GM12865 (cell line): ENCODE measurements at regions not wholly inside any gene's neighbourhood (a gene's known extent, or its start where the extent isn't known, plus 50 kb on each side); places are given as distances from the start of the nearest gene placed in this dataset.

ENCODE experiments used
- DNase-seq: peaks from one replicate; pipeline ENCODE4 v3.0.0; 2010; ENCODE audit warnings: low read depth
- H3K4me3 ChIP-seq: 2 replicates; pipeline ENCODE4 v1.5.1; 2011; ENCODE audit warnings: mild to moderate bottlenecking, low read depth, low read length, control low read depth
- TF ChIP-seq, protein P1 (sequence below): IDR thresholded peaks from 2 replicates; pipeline ENCODE4 v1.5.1; 2011; ENCODE audit warnings: low read length, control low read depth, low read depth, inconsistent platforms; ENCODE audit not compliant: insufficient read depth; ENCODE audit errors: missing control alignments

DNA sequence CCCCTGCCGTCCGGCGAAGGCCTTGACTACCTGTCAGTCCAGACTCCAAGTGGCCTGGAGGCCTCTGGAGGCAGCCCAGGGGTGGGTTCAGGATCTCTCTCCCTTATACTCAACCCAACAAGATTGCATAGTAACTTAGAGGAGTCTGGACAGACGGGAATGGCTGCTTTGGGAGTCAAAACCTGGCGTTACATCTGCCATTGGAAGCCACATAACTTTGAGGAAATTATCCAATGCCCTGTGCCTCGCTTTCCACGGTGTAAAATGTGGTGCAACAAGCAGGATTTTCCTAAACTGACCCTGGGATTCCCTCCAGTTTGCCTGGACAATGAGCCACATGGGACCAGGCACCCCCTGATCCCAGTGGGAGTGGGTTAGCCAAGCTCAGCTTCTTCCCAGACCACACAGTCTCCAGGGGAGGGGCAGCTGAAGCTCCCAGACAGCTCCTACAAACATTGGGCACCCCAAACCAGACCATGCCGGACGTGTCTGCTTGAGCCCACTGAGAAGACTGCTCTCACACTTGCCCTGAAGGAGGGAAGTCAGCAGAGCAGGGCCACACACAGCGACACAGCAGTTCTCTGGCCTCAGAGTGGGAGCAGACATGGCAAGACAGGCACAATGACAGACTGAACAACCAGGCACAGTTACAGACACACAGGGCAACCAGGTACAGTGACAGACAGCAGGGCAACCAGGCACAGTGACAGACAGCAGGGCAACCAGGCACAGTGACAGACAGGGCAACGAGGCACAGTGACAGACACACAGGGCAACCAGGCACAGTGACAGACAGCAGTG lies 65.6 kb upstream of the RAB6C start:
- TF ChIP-seq, protein P1, sequence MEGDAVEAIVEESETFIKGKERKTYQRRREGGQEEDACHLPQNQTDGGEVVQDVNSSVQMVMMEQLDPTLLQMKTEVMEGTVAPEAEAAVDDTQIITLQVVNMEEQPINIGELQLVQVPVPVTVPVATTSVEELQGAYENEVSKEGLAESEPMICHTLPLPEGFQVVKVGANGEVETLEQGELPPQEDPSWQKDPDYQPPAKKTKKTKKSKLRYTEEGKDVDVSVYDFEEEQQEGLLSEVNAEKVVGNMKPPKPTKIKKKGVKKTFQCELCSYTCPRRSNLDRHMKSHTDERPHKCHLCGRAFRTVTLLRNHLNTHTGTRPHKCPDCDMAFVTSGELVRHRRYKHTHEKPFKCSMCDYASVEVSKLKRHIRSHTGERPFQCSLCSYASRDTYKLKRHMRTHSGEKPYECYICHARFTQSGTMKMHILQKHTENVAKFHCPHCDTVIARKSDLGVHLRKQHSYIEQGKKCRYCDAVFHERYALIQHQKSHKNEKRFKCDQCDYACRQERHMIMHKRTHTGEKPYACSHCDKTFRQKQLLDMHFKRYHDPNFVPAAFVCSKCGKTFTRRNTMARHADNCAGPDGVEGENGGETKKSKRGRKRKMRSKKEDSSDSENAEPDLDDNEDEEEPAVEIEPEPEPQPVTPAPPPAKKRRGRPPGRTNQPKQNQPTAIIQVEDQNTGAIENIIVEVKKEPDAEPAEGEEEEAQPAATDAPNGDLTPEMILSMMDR: no peak
- no peak overlapping the region for H3K4me3 ChIP-seq
- DNase-seq: no peak

DNA sequence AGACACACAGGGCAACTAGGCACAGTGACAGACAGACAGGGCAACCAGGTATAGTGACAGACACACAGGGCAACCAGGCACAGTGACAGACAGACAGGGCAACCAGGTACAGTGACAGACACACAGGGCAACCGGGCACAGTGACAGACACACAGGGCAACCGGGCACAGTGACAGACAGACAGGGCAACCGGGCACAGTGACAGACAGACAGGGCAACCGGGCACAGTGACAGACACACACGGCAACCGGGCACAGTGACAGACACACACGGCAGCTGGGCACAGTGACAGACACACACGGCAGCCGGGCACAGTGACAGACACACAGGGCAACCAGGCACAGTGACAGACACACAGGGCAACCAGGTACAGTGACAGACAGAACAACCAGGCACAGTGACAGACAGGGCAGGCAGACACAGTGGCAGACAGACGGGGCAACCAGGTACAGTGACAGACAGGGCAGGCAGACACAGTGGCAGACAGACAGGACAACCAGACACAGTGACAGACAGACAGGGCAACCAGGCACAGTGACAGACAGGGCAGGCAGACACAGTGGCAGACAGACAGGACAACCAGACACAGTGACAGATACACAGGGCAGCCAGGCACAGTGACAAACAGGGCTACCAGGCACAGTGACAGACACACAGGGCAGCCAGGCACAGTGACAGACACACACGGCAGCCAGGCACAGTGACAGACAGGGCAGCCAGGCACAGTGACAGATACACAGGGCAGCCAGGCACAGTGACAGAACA lies 64.7 kb upstream of the RAB6C start:
- DNase-seq: no peak
- TF ChIP-seq, protein P1: no peak

DNA sequence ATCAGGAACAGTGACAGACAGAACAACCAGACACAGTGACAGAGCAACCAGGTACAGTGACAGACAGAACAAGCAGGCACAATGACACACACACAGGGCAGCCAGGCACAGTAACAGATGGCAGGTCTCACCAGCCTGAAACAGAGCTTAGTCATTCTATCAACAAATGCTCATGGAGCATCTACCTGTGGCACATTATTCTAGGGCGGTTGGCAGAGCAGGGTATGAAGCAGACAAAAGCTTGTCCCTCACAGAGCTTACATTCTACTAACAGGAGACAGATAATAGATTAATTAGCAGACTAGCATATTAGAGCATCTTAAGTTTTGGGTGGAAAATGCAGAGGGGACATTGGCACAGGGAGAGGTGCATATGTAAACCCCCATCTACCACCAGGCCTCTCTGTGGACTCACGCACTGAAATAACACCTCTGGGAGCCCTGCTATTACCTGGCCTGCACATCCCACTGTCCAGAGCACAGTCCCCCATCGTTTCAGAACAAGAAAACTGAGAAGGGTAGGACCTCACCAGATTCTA lies 64.1 kb upstream of the RAB6C start:
- DNase-seq: no peak
- no peak overlapping the region for H3K4me3 ChIP-seq
- TF ChIP-seq, protein P1: no peak

More for the DNA sequence above, 64.7 kb upstream of the RAB6C start:
- H3K4me3 ChIP-seq: no peak overlapping the region

DNA sequence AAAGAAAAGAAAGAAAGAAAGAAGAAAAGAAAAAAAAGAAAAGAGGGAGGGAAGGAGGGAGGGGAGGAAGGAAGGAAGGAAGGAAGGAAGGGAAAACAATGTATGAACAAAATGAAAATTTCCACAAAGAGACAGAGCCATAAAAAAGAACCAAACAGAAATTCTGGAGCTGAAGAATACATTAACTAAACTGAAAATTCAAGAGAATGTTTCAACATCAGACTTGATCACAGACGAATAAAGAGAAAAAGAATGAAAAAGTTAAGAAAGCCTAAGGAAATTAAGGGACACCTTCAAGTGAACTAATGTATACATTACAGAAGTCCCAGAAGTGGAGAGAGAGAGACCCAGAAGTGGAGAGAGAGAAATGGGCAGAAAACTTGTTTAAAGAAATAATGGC lies 60.9 kb upstream of the RAB6C start:
- TF ChIP-seq, protein P1: no peak

DNA sequence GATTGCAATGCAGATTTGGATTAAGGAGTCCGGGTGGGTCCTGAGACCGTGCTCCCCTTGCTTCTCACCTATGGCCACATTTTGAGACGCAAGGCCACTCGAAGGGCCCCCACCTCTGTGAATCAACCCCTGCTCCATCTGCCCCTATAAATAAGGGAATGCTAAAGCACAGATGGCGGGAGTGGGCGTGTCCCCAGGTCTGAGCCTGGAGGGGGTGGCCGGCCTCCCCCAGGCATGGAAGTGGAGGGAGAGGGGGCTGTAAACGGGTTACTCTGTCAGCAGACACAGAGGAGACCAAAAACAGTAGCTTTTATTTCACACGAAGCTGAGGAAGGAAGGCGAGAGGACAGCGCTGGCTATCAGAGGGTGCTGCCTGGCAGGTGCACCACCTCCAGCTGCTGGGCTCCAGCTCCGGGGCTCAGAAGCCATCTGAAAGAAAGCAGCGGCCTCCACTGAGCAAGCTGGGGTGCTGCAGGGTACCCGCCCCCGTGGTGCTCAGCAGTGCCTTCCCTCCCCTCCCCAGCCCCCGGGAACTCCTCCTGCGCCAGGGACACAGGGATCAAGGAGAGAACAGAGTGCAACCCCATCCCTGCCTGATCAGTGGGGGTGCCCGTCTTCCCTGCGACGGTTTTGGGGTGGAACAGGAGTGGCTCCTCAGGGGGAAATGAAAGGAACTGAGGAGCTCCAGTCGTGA lies 56.7 kb upstream of the RAB6C start:
- no peak overlapping the region for H3K4me3 ChIP-seq

More for the DNA sequence above, 60.9 kb upstream of the RAB6C start:
- DNase-seq: no peak
- H3K4me3 ChIP-seq: no peak overlapping the region

More for the DNA sequence above, 56.7 kb upstream of the RAB6C start:
- DNase-seq: no peak
- TF ChIP-seq, protein P1: no peak
